ENCODE measurements at regions not wholly inside any gene's neighbourhood (a gene's known extent, or its start where the extent isn't known, plus 50 kb on each side); places are given as distances from the start of the nearest gene placed in this dataset.

GRCh38 chr18:39346916-39347315 lies 1781.3 kb upstream of the CELF4 start (continued):
- no peak for TF ChIP-seq REST (IDR thresholded peaks at IDR 0.05; ENCODE audit: unreplicated experiment)
- no peak for TF ChIP-seq NANOG (IDR thresholded peaks at IDR 0.05; ENCODE audit: borderline replicate concordance)

GRCh38 chr18:39345321-39345720 lies 1779.7 kb upstream of the CELF4 start:
- Histone ChIP-seq H3K4me1 (ENCODE audit: insufficient read depth) (peaks cover 4% of the 10 kb centered on the region; the same call in 1 of the 2 replicates), H3K79me2 (replicated peaks; ENCODE audit: insufficient read depth) (no peaks in the 10 kb centered on the region), H3K4me2 (no peak overlapping the region), H3K4me3 (no peak overlapping the region), H4K20me1 (replicated peaks; ENCODE audit: insufficient read depth) (no peaks in the 10 kb centered on the region), H2AFZ (no peak overlapping the region), H3K36me3 (ENCODE audit: insufficient read depth) (no peaks in the 10 kb centered on the region), H3K27ac (ENCODE audit: low read depth) (no peak overlapping the region), H3F3A (replicated peaks; ENCODE audit: low read depth) (no peaks in the 10 kb centered on the region), H3K9me2 (ENCODE audit: insufficient read depth) (peaks cover 13% of the 10 kb centered on the region), H3K27me3 (ENCODE audit: insufficient read depth) (no peaks in the 10 kb centered on the region)
- Mint-ChIP-seq H3K27ac (no peak overlapping the region), H3K4me3 (no peak overlapping the region), H3K9me3 (peaks cover 2% of the 10 kb centered on the region; the same call in 1 of the 3 replicates), H3K36me3 (ENCODE audit: low read depth) (peaks cover 11% of the 10 kb centered on the region; the same call in 2 of the 3 replicates), H3K4me1 (no peaks in the 10 kb centered on the region), H3K27me3 (ENCODE audit: insufficient read depth, low read depth, poor library complexity) (peaks cover 2% of the 10 kb centered on the region)
- DNase-seq (ENCODE audit: low spot score): no peak
- ATAC-seq: no peak
- TF ChIP-seq ZNF462 (CRISPR knock-in tag; IDR thresholded peaks at IDR 0.05): no peak
- no peak for TF ChIP-seq CTCF (conservative IDR thresholded peaks at IDR 0.05; ENCODE audit: low read depth in 2 of 2)
- TF ChIP-seq ETS1 (IDR thresholded peaks at IDR 0.05): no peak
- TF ChIP-seq REST (IDR thresholded peaks at IDR 0.05; ENCODE audit: unreplicated experiment): no peak
- TF ChIP-seq EZH2 (IDR thresholded peaks at IDR 0.05; ENCODE audit: low read depth, unreplicated experiment): no peak
- TF ChIP-seq NANOG (IDR thresholded peaks at IDR 0.05; ENCODE audit: borderline replicate concordance): no peak
- TF ChIP-seq CREB1 (CRISPR knock-in tag; IDR thresholded peaks at IDR 0.05; ENCODE audit: low read depth): no peak
- no peak for TF ChIP-seq JUNB (IDR thresholded peaks at IDR 0.05; ENCODE audit: unreplicated experiment)

Data from GM23338 (cell line).